ENCODE measurements at regions not wholly inside any gene's neighbourhood (a gene's known extent, or its start where the extent isn't known, plus 50 kb on each side); places are given as distances from the start of the nearest gene placed in this dataset.

DNA sequence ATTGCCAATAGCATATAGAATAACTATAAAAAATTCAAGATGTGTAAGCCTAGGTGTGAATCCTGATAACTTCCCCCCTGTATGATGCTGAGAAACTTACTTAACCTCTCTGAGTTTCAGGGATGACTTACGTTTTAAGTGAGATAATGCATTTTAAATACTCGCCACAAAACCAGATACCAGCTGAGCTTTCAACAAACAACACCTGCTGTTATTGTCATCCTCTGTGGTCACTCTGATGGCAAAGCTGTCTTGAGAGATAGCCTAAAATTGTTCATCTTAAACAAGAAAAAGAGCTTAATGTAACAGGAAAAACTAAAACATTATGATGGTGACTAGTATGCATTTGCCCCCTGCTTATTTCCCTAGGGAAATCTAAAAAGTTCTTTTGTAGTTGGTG is 131.5 kb downstream of the RAD51AP2 start:
- no peak for DNase-seq
- TF ChIP-seq, protein P1, sequence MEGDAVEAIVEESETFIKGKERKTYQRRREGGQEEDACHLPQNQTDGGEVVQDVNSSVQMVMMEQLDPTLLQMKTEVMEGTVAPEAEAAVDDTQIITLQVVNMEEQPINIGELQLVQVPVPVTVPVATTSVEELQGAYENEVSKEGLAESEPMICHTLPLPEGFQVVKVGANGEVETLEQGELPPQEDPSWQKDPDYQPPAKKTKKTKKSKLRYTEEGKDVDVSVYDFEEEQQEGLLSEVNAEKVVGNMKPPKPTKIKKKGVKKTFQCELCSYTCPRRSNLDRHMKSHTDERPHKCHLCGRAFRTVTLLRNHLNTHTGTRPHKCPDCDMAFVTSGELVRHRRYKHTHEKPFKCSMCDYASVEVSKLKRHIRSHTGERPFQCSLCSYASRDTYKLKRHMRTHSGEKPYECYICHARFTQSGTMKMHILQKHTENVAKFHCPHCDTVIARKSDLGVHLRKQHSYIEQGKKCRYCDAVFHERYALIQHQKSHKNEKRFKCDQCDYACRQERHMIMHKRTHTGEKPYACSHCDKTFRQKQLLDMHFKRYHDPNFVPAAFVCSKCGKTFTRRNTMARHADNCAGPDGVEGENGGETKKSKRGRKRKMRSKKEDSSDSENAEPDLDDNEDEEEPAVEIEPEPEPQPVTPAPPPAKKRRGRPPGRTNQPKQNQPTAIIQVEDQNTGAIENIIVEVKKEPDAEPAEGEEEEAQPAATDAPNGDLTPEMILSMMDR (IDR thresholded peaks at IDR 0.05; ENCODE audit: low read depth, low read length, missing control alignments): no peak
- Histone ChIP-seq H3K27me3 (replicated peaks) (no peaks in the 10 kb centered on the region), H3K27ac (no peak overlapping the region), H3K36me3 (replicated peaks) (no peaks in the 10 kb centered on the region), H3K4me3 (ENCODE audit: low read depth, low read length) (no peak overlapping the region)
- in situ Hi-C loops (cut with HindIII; ENCODE audit: low pct_ligation_motif_present, low sequenced_read_pairs): no loop called here

DNA sequence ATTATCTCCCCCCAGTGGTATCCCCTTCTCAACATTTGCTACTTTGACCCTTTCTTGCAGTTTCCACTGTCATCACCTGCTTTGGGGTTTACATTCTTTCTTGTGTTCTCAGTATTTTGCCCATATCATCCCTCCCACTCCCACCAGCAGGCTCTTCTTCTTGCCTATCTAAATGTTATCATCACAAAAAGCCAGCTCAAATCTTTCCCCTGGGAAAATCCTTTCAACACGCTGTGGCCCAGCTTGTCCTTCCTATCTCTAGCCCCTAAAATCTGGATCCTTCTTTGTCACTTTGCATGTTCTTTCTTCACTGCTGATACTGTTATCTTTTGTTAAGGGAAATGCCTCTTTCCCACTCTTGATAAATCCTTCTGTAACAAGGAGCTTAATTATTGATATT is 138.2 kb downstream of the RAD51AP2 start:
- no peaks in the 10 kb centered on the region for H3K27me3 ChIP-seq (replicated peaks)
- DNase-seq: no peak
- H3K27ac ChIP-seq: no peak overlapping the region
- H3K36me3 ChIP-seq (replicated peaks): no peaks in the 10 kb centered on the region
- TF ChIP-seq, protein P1 (IDR thresholded peaks at IDR 0.05; ENCODE audit: low read depth, low read length, missing control alignments): no peak
- no peak overlapping the region for H3K4me3 ChIP-seq (ENCODE audit: low read depth, low read length)
- in situ Hi-C loops (cut with HindIII; ENCODE audit: low pct_ligation_motif_present, low sequenced_read_pairs): no loop called here

DNA sequence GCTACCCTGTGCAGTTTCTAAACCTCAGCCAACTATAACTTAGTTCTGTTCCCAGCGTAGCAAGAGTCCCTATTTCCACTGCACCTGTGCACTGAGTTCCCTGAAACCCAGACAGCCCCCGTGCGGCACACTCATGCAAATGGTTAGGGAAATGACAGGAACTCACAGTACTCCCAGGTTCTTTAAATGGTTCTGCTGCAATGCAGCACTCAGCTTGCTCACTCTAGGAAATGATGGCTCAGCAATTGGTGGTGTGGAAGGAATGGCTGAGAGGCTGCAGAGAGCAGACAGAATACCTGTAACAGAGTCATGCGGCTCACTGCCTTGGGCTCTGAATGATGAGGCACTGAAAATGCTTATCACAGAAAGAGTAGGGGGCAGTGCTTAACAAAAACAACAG is 143.0 kb downstream of the RAD51AP2 start:
- in situ Hi-C loops (cut with HindIII; ENCODE audit: low pct_ligation_motif_present, low sequenced_read_pairs): no loop called here
- no peak for DNase-seq
- H3K27me3 ChIP-seq (replicated peaks): no peaks in the 10 kb centered on the region

DNA sequence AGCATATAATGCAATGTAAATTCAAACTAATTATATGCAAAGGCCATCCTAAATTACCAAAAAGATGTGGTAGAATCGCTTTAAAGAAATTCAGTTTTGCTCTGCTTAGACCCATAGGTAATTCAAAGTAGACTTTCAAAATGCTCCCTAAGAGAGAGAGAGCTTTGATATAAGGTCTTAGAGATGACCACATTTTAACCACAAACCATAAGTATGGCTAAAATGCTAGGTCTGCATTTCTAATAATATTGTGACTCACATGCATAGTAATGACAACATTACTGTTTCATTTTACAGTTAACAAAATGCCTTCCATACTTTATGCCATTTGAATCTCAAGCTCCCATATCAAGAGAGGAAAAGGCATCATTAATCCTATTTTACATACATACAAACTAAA is 144.5 kb downstream of the RAD51AP2 start:
- no peak for DNase-seq
- in situ Hi-C loops (cut with HindIII; ENCODE audit: low pct_ligation_motif_present, low sequenced_read_pairs): no loop called here
- Histone ChIP-seq H3K36me3 (replicated peaks) (no peaks in the 10 kb centered on the region), H3K27me3 (replicated peaks) (no peaks in the 10 kb centered on the region), H3K4me3 (ENCODE audit: low read depth, low read length) (no peak overlapping the region), H3K27ac (peak overlapping the region; percentile 33)
- TF ChIP-seq, protein P1 (IDR thresholded peaks at IDR 0.05; ENCODE audit: low read depth, low read length, missing control alignments): no peak

More for the DNA sequence above, 143.0 kb downstream of the RAD51AP2 start:
- no peak overlapping the region for H3K4me3 ChIP-seq (ENCODE audit: low read depth, low read length)
- TF ChIP-seq, protein P1 (IDR thresholded peaks at IDR 0.05; ENCODE audit: low read depth, low read length, missing control alignments): no peak
- H3K36me3 ChIP-seq (replicated peaks): no peaks in the 10 kb centered on the region
- no peak overlapping the region for H3K27ac ChIP-seq

DNA sequence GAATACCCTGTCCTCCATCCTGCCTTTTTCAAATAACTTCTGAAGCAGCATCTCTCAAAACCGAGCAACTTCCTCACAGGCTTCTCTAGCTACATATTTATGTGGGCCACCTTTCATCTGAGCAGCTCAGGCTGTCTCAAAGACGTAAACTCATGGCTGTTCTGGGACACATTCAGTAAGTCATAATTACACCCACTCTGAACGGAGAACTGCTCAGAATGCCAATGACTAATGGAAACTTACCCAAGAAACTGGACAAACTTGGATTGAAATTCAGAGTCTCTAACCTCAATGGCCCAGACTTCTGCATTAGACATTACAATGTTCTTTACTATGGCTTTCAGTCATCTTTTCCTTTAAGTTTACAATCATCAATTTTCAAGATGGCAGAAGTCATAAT is 145.2 kb downstream of the RAD51AP2 start:
- H3K27me3 ChIP-seq (replicated peaks): no peaks in the 10 kb centered on the region
- in situ Hi-C loops (cut with HindIII; ENCODE audit: low pct_ligation_motif_present, low sequenced_read_pairs): no loop called here
- H3K27ac ChIP-seq: peak overlapping the region; percentile 33
- TF ChIP-seq, protein P1 (IDR thresholded peaks at IDR 0.05; ENCODE audit: low read depth, low read length, missing control alignments): no peak
- H3K4me3 ChIP-seq (ENCODE audit: low read depth, low read length): no peak overlapping the region
- DNase-seq: peak; percentile 65
- H3K36me3 ChIP-seq (replicated peaks): no peaks in the 10 kb centered on the region

DNA sequence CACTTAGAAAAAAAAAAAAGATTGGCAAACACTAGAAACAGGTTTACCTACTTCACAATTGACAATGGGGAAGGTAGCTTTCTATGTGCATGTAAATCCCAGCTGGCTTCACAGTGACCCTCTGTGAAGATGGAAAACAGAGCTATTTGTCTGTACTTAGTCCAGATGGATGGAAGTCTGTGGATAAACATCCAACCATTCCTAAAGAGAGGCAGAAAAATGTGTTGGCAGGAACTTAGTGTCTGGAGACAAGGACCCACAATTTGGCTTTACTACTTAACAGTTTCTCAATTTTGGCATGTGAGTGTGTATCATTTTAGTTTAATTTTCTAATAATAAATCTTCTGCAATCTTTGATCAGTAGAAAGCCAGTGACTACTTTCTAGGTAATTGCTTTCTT is 154.4 kb downstream of the RAD51AP2 start:
- DNase-seq: no peak
- Histone ChIP-seq H3K27ac (no peak overlapping the region), H3K36me3 (replicated peaks) (no peaks in the 10 kb centered on the region), H3K27me3 (replicated peaks) (no peaks in the 10 kb centered on the region), H3K4me3 (ENCODE audit: low read depth, low read length) (no peak overlapping the region)
- TF ChIP-seq, protein P1 (IDR thresholded peaks at IDR 0.05; ENCODE audit: low read depth, low read length, missing control alignments): no peak
- in situ Hi-C loops (cut with HindIII; ENCODE audit: low pct_ligation_motif_present, low sequenced_read_pairs): no loop called here

Measured in brain microvascular endothelial cell (primary cell).